DOHH2 (cell line): ENCODE measurements at regions not wholly inside any gene's neighbourhood (a gene's known extent, or its start where the extent isn't known, plus 50 kb on each side); places are given as distances from the start of the nearest gene placed in this dataset.

Source experiments
- CTCF ChIP-seq: fragments of 200-600 bp; sonication (generic); IDR thresholded peaks from one replicate; pipeline ENCODE4 v1.5.1; 2014; ENCODE audit warnings: antibody characterized with exemption, mild to moderate bottlenecking, low read depth, low read length; ENCODE audit not compliant: poor library complexity, severe bottlenecking
- EZH2phosphoT487 ChIP-seq: fragments of 200-600 bp; sonication (generic); IDR thresholded peaks from 2 replicates; pipeline ENCODE4 v1.6.1; 2017; ENCODE audit warnings: borderline replicate concordance, mild to moderate bottlenecking, antibody characterized with exemption, low read length, moderate library complexity, mixed read lengths

- no peak for TF ChIP-seq CTCF
- TF ChIP-seq EZH2phosphoT487: no peak
Measured at GRCh38 chr18:76232010-76232409, 263.0 kb downstream of the ZNF516 start.
